ENCODE measurements at regions not wholly inside any gene's neighbourhood (a gene's known extent, or its start where the extent isn't known, plus 50 kb on each side); places are given as distances from the start of the nearest gene placed in this dataset.

GRCh38 chr4:60846678-60847077, 353.4 kb upstream of the ADGRL3 start:
- no peaks in the 10 kb centered on the region for H3K4me1 ChIP-seq (replicated peaks in 1 of 2)

GRCh38 chr4:60847614-60848013, 352.5 kb upstream of the ADGRL3 start:
- Histone ChIP-seq H3K4me3 (no peak overlapping the region), H3K27me3 (no peaks in the 10 kb centered on the region), H3K9me3 (replicated peaks in 1 of 3) (no peaks in the 10 kb centered on the region), H3K36me3 (replicated peaks in 1 of 2) (no peaks in the 10 kb centered on the region), H3K4me1 (replicated peaks in 1 of 2) (no peaks in the 10 kb centered on the region), H3K27ac (no peak overlapping the region)
- no peak for DNase-seq
- intact Hi-C loops (cut with DNase I) = no loop called here
- no peak for TF ChIP-seq CTCF (IDR thresholded peaks at IDR 0.05)
- no peak for TF ChIP-seq POLR2A (IDR thresholded peaks at IDR 0.05)
- WGBS, 4 donors = 69 to 76% (median 72%) methylated on average over 4 of the region's 4 CpGs

More at GRCh38 chr4:60846678-60847077, 353.4 kb upstream of the ADGRL3 start:
- no peak for DNase-seq
- no peak for TF ChIP-seq POLR2A (IDR thresholded peaks at IDR 0.05)
- no peak for TF ChIP-seq CTCF (IDR thresholded peaks at IDR 0.05)
- H3K27ac ChIP-seq = no peak overlapping the region
- H3K4me3 ChIP-seq = no peak overlapping the region
- intact Hi-C loops (cut with DNase I) = no loop called here
- no peaks in the 10 kb centered on the region for H3K9me3 ChIP-seq (replicated peaks in 1 of 3)
- no peaks in the 10 kb centered on the region for H3K27me3 ChIP-seq
- 76 to 82% (median 80%) methylated on average over 4 of the region's 4 CpGs for WGBS, 4 donors
- no peaks in the 10 kb centered on the region for H3K36me3 ChIP-seq (replicated peaks in 1 of 2)

- H3K27ac ChIP-seq = no peak overlapping the region
- 73 to 83% (median 78%) methylated on average over 6 of the region's 6 CpGs for WGBS, 4 donors
- no peaks in the 10 kb centered on the region for H3K36me3 ChIP-seq (replicated peaks in 1 of 2)
- H3K4me3 ChIP-seq = no peak overlapping the region
- H3K27me3 ChIP-seq = no peaks in the 10 kb centered on the region
- intact Hi-C loops (cut with DNase I) = no loop called here
- H3K4me1 ChIP-seq (replicated peaks in 1 of 2) = no peaks in the 10 kb centered on the region
- TF ChIP-seq POLR2A (IDR thresholded peaks at IDR 0.05) (no peak), CTCF (IDR thresholded peaks at IDR 0.05) (no peak)
- DNase-seq = no peak
- no peaks in the 10 kb centered on the region for H3K9me3 ChIP-seq (replicated peaks in 1 of 3)
These were observed 342.9 kb upstream of the ADGRL3 start for GRCh38 chr4:60857130-60857753.

- Histone ChIP-seq H3K4me1 (replicated peaks in 1 of 2) (no peaks in the 10 kb centered on the region), H3K4me3 (no peak overlapping the region), H3K27me3 (no peaks in the 10 kb centered on the region), H3K9me3 (replicated peaks in 1 of 3) (no peaks in the 10 kb centered on the region), H3K27ac (no peak overlapping the region), H3K36me3 (replicated peaks in 1 of 2) (no peaks in the 10 kb centered on the region)
- intact Hi-C loops (cut with DNase I) = no loop called here
- TF ChIP-seq CTCF (IDR thresholded peaks at IDR 0.05) = no peak
- no peak for TF ChIP-seq POLR2A (IDR thresholded peaks at IDR 0.05)
- 91 to 99% (median 94%) methylated on average over 3 of the region's 3 CpGs for WGBS, 4 donors
- no peak for DNase-seq
These were observed 336.7 kb upstream of the ADGRL3 start for GRCh38 chr4:60863442-60863841.
